ENCODE measurements at regions not wholly inside any gene's neighbourhood (a gene's known extent, or its start where the extent isn't known, plus 50 kb on each side); places are given as distances from the start of the nearest gene placed in this dataset.
A peak's percentile ranks its signal among the peaks of the same experiment; 100 is the strongest.

DNA sequence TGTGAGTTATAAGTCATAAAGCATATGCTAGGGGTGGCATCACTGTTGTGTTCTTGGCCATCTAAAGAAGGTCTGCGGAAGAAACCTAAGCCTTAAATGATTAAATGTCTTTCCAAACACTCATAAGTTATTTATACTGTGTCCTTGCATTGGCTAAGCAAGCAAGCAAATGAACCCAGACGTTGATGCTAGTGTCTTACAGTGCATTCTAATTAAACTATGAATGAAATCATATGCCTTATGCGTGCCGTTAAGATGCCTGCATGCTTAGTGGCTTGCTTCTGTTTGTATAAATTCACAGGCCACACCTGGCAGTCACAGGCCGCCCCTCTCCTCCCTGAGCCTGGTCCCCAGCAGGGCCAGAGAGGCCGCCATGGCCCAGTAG lies 49.9 kb downstream of the RIN2 start:
- DNase-seq (ENCODE audit: low spot score): no peak
- FAIRE-seq: no peak

DNA sequence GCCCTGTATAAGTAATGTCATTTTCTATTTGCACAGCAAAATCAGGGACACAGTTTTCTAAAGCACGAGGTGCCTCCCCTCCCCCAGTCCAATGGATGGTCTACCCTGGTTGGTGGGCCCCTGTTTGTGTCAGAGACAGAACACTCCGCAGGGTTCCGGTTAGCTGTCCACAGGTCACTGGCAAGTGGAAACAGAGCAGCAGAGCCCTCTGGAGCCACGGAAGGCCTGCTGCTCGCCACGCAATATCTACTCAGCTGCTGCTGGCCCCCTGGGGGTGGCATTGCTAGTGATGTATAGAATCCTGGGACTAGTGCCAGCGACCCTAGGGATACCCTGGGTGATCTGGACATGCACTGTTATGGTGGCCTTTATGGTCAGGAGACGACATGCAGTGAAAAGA lies 50.4 kb downstream of the RIN2 start:
- no peak for DNase-seq (ENCODE audit: low spot score)
- FAIRE-seq: no peak

DNA sequence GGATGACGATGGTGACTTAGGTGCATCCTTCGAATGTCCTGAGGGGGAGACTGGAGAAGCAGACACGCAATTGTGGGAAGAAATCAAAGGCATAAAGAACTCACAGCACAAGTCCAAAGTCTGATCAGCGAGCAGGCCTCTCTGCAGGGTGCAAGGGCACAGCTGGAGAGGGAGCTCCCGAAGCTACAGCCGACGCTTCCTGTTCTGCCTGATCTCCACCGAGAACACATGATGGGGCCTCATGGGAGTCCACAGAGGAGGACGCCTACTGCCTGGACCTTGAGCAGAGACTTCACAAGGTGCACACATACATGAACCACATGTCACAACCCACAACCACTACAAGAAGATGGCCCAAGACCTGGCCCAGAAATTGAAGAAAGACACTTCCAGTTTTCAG lies 51.4 kb downstream of the RIN2 start:
- DNase-seq (ENCODE audit: low spot score): no peak
- no peak for FAIRE-seq

DNA sequence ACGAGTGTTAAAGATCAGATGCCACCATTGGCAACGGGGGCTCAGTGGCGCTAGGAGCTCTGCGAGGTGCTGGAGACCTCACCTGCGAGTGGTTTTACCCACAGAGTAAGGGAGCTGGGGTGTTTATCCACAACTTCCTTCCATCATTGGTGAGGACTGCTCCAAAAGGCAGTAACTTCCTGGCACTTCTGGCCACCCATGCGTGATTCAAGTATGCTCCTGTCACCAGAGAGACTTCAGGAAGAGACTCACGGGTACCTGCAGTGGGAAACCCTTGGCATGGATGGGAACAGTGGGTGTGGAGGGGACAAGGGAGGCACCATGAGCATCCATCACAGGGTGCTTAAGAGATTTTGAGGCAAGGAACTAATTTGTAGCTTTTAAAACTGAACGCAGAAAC lies 53.2 kb downstream of the RIN2 start:
- no peak for DNase-seq (ENCODE audit: low spot score)
- no peak for FAIRE-seq

DNA sequence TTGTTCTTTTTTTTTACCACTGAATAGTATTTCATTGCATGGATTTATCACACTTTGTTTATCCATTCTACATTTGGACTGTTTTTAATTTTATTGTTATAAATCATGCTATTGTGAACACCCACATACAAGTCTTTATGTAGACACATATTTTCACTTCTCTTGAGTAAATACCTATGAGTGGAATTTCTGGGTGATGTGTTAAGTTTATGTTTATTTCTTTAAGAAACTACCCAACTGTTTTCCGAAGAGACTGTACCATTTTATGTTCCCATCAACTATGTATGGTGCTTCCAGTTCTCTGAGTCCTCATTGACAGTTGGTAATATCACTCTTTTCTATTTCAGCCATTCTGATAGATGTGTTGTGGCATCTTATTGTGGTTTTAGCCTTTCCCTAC lies 54.0 kb downstream of the RIN2 start:
- DNase-seq (ENCODE audit: low spot score) (no peak), FAIRE-seq (no peak)

DNA sequence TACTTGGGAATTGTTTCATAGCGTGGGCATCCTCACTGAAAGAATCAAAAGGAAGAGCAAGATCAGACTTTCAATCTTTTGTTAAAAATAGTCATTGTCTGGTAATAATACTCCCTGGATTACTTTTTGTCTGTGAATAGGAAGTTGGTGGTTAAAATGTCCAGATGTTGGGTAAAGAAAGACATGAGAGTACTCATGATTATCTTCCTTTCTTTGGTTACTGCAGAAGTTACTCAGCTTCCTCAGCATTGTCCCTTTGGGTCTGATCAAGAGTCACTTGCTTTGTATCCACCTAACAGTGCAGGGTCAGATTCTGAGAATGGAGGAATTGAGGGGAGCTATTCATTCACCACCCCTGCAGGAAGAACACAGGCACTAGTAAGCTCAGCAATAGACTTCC lies 54.6 kb downstream of the RIN2 start:
- FAIRE-seq (no peak), DNase-seq (ENCODE audit: low spot score) (no peak)

DNA sequence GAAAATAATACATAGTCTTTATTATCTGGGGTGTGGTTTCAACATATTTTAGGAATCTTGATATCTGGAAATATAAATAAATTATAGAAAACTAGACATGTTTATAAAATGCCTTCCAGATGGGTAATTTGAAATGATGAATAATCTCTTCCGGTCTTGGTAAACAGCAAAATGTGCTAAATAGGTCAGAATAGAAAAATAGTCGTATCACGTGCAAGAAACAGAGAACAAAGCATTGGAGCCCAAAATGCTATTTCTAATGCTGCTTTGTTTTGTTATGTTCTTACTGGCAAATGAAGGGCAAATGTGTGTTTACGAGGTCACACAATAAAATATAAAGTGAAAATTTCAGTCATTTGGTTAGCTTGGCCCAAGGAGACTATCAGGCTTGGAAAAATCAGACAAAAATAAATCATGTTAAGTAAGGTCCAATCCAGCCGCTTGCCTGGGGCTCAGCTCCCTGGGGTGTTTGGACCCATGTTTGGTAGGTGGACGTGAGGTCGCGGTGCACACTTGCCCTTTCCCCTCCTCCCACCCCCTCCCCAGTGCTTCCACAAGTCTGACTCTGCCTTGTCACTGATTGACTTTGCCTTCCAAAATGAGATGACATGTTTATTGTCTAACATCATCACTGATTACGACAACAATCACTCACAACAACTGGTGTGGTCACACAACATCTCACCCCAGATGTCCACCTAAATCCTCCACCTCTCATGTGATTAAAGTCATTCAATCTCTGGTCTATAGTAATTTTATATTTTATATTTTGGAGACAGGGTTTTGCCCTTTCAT lies 56.0 kb downstream of the RIN2 start:
- DNase-seq (ENCODE audit: low spot score): no peak
- FAIRE-seq: no peak

DNA sequence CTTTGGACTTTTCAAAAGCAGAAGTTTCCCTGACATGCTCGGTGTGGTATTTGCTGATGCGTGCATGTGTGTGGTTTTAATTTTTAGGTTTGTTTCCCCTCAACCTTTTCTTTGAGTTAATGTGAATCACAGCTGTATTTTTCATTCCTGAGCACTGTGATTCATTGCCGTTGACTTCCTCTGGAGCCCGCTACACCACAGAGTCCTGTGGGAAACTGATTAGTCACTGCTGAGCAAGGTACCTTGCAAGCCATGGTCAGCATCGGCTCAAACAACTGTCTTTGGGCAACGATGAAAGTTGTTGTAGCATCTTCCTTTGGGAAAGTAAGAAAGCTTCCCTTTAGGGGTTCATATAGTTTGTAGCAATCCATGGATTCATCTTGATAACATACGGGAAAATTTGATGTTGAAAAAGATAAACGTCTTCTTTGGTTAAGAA lies 57.5 kb downstream of the RIN2 start:
- peak; percentile 92 for DNase-seq (ENCODE audit: low spot score)

DNA sequence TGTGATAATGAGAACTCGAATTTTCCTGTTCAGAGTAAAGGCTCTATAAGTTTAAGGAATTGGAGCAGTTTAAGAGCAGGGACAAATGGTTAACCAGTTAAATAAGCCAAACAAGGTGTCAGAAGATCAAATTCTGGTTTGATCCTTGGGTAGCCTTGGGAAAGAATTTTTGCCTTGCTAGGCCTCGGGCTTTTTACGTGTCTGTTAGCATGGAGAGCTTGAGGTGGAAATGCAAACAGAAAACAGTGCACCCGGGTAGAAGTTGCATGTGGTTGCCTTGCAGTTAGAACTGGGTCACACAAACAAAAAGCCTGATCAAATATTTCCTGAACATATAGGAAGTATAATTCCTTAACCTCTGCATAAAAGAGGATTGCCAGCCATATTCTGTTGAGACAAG lies 58.3 kb downstream of the RIN2 start:
- no peak for FAIRE-seq
- DNase-seq (ENCODE audit: low spot score): no peak

More for the DNA sequence above, 57.5 kb downstream of the RIN2 start:
- FAIRE-seq: peak; percentile 99

DNA sequence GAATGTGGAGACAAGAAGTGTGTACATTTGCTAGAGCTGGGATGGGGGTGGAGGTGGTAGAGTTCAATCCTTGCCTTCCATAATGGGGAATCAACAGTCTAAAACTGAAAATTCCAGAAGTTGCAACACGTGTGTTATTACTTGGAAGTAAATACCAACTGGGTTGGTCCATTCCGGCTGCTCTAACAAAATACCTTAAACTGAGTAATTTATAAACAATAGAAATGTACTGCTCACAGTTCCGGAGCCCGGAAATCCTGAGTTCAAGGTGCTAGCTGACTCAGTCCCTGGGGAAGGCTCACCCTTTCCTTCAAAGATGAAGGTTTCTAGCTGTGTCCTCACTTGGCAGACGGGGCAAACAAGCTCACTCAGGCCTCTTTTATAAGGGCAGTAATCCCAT lies 59.0 kb downstream of the RIN2 start:
- no peak for DNase-seq (ENCODE audit: low spot score)
- no peak for FAIRE-seq

DNA sequence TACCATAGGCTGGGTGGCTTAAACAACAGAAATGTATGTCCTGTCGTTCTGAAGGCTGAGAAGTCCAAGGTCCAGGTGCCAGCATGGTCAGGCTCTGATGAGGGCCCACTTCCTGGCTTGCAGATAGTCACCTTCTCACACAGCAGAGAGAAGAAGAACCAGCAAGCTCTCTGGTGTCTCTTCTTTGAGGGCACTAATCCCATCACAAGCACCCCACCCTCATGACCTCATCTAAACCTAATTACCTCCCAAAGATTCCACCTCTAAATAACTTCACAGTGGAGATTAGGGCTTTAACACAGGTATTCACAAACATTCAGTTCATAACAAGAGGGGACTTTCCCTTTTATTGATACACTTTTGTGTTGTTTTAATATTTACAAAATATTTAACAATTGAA lies 61.1 kb downstream of the RIN2 start:
- no peak for DNase-seq (ENCODE audit: low spot score)
- no peak for FAIRE-seq

DNA sequence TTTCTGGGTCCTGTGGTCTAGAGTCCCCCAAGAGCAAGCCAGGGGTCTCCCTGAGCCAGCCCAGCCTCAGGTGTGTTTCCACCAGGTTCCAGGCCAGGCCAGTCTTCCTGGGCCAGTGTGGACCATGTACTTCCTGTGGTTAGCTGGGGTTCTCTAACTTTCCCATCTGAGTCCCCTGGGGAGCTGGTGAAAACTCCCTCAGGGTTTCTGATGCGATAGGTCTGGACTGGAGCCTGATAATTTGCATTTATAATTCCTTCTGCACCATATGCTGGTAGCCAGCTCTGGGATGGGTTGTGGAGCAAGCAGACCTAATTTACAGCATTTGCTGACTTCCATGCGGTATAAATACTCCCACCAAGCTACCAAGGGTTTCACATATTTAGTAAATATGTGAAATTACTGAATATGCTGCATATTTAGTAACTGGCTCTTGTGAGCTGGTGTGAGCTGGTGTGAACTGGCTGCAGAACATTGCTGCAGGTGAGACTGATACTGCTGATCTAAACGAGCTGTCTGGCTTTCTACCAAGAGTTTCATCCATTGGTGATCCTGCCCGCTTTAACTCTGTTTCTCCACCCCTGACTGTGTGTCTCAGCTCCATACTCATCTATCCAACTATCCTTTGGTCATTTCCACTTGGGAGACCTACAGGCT lies 62.6 kb downstream of the RIN2 start:
- no peak for FAIRE-seq
- DNase-seq (ENCODE audit: low spot score): no peak

DNA sequence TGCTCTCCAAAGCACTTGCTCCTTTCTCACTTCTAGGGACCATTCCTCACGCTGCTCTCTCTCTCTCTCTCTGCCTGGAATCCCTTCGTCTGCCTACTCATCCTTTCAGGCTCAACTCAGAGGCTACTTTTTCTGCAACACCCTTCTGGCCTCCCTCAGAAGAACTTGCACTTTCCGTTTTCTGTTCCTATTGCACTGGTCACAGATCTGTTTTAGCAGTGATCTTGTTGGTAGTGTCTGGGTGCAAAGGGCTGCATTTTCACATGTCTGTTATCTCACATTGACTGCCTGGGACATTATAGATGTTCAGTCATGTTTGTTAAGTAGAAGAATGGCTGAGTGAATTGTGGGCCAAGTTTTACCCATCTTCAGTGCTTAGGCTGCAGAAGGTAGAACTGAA lies 63.5 kb downstream of the RIN2 start:
- DNase-seq (ENCODE audit: low spot score) (no peak), FAIRE-seq (no peak)

DNA sequence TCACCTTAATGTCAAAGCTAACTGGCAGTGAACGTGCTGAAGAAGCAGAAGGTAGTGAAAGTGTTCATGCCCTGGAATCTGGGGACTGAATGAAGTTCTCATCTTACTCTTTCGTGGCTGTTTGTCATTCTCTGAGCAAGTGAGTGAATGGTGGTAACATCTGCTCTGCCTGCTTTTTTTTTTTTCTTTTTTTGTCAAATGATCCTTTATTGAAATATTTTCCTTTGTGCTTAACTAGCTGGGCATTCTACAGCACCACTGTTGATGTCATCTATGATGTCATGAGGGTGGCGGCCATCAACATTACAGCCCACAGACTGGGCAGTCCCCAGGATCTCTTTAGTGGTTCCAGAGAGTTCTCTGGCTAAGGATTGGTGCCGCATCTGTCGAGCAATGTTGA lies 65.2 kb downstream of the RIN2 start:
- FAIRE-seq: no peak
- DNase-seq (ENCODE audit: low spot score): no peak

DNA sequence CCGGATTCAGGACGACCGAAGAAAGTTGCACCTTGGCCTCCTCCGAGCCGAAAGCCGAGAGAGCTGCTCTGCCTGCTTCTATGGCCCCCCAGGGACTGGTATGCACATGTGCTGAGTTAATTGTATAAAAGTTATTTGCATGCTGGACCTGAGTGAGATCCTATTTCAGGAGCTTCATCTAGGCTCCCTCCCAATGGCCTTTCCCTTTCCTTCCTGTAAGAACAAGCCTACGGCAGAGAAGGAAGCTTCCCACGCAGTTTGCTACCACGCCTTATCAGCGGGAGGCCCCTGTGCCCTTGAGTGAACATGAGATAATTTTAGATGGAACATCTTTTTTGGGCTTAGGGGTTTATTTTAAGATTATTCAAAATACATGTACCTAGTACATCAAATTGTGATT lies 65.9 kb downstream of the RIN2 start:
- no peak for FAIRE-seq
- no peak for DNase-seq (ENCODE audit: low spot score)

DNA sequence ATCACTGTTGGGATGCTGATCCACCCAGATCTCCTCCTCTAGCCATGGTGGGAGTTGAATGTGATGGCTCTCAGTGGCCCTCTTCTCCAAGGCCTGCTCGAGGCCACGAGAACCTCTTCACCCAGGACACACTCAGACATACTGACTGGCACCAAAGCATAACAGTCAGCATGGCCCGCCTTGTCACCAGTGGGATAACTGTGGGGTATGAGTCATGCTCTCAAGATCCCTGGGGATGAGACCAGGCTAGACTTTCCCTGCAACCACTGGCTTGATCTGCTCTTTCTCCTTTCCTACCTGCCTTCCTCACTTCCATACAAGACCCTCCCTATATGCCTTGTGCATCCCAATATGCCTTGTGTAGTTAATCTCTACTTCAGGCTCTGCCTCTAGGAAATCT lies 66.8 kb downstream of the RIN2 start:
- FAIRE-seq: no peak
- DNase-seq (ENCODE audit: low spot score): peak; percentile 36

DNA sequence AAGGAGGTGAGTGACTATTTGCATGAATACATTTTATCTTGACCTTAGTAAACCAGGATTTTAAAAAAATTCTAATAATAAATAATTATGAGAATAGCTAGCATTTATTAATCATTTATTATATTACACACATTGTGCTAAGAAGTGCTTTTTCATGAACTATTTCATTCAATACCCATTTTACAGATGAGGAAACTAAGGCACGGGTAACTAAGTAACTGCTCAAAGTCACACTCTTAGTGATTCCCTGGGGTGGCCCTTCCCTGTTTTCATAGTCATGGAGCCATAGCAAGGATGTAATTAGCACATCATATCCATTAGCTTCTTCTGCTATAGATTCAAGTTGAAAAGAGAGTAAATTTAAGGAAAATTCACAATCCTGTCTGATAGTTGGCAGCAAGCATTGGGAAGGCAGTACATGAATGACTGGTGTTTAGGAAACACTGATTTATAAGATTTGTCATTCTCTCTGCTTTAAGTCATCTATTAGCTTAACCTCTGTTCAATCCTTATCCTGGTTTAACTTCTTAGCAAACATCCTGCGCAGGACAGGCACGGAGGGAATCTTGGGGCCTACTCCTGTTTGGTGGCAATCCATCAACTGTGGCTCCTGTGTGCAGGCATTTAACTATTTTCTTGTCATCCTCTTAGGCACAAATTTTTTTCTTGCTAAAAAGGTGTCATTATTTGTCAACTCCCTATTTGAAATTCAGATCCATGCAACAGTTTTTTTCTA lies 68.3 kb downstream of the RIN2 start:
- DNase-seq (ENCODE audit: low spot score): no peak
- no peak for FAIRE-seq

DNA sequence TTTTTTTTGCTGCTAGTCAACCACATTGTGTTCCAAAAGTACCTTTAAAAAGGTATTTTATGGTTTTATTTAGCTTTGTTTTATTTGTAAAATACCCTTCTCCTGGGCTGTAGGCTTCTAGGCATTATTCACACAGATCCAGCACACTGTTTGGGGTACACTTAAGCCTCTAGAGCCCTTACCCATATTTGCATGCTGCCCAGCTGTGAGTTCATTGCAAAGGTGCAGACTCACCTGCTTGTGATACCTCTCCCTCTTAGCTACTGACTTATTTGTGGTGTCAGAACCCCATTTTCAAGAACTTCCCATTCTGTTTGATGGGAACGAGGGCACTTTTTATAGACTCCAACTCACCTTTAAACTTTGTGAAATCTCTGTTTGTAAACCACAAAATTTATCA lies 69.8 kb downstream of the RIN2 start:
- no peak for FAIRE-seq
- DNase-seq (ENCODE audit: low spot score): no peak

DNA sequence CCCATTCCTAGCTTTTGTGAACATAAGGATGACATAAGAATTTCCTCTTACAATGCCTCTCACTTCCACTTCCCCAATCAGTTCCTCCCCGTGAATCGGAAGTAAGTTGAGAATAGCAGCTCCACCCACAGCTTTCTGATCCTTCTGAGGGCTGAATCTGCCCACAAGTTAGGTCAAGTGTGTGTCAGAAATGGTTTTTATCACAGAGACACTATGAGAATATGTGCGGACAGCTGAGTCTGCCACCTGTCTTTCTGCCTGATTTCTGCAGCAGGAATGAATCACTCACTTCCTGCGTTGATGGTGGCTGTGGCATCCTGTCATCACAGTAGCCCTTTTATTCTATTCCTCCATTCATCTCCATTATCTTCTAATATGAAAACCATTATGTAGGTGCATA lies 70.2 kb downstream of the RIN2 start:
- FAIRE-seq (peak; percentile 76), DNase-seq (ENCODE audit: low spot score) (peak; percentile 72)

DNA sequence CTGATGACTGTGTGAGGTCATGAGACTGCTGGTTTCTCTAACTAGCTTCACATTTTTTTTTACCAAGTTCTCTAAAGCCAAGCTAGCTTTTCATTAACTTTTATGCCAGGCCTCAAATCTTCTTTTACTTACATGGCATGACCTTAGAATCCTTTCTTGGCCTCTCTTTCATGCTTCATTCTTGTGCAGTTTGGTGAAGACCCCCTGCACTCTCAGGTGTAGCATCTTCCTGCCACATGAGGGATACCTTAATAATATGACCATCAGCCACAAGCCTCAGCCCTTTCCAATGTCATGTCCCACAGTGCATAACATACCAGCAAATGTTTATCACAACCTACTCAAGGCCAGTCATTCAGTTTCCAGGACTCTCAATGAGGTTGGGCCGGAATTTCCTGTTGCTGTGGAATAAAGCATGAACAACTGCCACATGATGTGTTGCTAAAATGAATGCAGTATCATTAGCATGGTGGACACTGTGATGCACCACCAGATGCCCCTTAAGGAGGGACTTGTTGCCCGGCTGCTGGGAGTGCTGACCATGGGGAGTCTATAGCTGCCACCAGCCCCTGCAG lies 72.2 kb downstream of the RIN2 start:
- no peak for FAIRE-seq
- no peak for DNase-seq (ENCODE audit: low spot score)

DNA sequence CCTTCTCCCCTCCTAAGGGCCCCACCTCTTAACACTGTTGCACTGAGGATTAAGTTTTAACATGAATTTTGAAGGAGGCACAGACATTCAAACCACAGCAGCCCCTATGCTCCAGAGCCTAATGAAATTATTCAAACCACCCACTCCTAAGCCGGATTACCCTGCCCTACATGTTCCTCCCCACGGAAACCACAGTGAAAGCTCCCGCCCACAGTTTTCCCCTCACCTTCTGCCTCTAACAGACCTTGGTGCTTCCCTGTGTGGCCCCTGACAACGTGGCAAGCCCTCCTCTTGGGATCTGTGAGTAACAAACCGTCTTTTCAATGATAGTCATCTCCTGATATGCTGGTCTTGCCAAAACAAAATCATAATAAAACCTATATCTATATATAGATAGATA lies 74.8 kb downstream of the RIN2 start:
- no peak for FAIRE-seq
- DNase-seq (ENCODE audit: low spot score): no peak

DNA sequence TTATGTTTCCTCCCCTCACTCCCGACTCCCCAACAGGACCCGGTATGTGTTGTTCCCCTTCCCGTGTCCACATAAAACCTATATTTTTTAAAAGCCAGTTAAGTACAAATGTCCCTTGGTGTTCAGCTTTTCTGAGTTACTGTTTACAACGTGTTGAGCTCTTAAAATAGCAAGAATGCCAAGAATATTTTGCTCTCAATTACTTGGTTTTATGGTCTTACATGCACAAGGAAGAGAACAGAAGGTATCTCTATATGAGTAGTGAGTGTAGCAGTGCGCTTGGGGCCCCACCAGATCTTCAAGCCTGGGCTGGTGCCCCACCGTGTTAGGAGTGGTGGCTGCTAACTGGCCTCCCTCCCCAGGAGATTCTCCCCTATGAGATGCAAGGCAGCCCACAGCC lies 75.3 kb downstream of the RIN2 start:
- FAIRE-seq (no peak), DNase-seq (ENCODE audit: low spot score) (no peak)

All from RCC 7860 (cell line).